ENCODE measurements at regions not wholly inside any gene's neighbourhood (a gene's known extent, or its start where the extent isn't known, plus 50 kb on each side); places are given as distances from the start of the nearest gene placed in this dataset.

DNA sequence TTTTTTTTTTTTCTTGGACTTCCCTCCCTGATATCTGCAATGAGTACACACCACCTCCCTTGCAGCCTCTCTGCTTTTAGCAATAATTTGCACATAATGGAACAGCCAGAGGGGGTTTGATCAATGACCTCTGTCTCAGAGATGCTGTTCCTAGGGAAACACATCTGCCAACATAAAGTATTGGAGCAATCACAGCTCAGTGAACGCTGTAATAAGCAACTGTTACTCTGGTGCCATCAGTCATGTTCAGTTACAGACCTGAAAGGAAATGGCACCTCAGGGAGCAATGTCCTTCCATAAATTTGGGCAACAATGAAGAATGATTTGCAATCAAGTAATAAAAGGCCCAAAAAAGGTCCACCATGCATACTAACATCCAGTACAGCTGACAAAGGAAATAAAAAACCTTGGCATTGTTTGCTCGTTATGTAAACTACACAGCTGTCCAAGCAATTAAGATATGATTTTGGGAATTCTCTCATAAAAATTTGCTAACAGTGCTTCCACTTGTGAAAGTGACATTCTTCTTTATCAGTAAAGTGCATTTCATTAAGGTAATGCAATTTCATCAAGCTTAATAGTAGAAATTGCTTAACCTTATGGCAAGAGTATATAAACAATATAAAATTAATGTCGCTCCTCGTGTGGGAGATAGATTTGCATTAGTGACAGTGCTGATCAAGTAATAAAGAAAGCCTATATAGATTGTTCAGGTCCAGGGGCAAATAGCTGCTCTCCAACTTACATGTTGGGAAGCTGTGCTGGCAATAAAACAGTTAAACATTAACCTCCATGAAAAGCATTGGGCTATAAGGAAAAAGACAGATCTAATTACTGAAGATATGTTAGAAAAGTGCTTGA lies 167.8 kb downstream of the RASEF start:
- H3K4me2 ChIP-seq (ENCODE audit: insufficient read depth, low read length): no peak overlapping the region
- H4K20me1 ChIP-seq (ENCODE audit: insufficient read depth, low read length): no peaks in the 10 kb centered on the region
- ATAC-seq (ENCODE audit: insufficient read depth, low read depth) (no peak), DNase-seq (no peak)
- no peaks in the 10 kb centered on the region for H3K9me3 ChIP-seq (ENCODE audit: insufficient read depth, low read length, severe bottlenecking)
- H3K27ac ChIP-seq (ENCODE audit: low read length): no peak overlapping the region
- no peak for TF ChIP-seq EZH2 (IDR thresholded peaks at IDR 0.05; ENCODE audit: borderline replicate concordance, low read depth, low read length, severe bottlenecking)
- no peak for TF ChIP-seq CTCF (IDR thresholded peaks at IDR 0.05; ENCODE audit: borderline replicate concordance, extremely low read depth, low read length, poor library complexity, severe bottlenecking)
- no peaks in the 10 kb centered on the region for H3K36me3 ChIP-seq (ENCODE audit: insufficient read depth, low read length)
- H3K4me1 ChIP-seq (ENCODE audit: insufficient read depth, low read length): peaks cover 13% of the 10 kb centered on the region
- H3K27me3 ChIP-seq (ENCODE audit: insufficient read depth, low read length, poor library complexity): no peaks in the 10 kb centered on the region
- no peak overlapping the region for H3K9ac ChIP-seq (ENCODE audit: low read depth, low read length)
- no peaks in the 10 kb centered on the region for H3K79me2 ChIP-seq (ENCODE audit: insufficient read depth, low read length)
- H3K4me3 ChIP-seq (ENCODE audit: low read depth in 1 of 2, low read length in 2 of 2): no peak overlapping the region
- H2AFZ ChIP-seq (ENCODE audit: low read depth, low read length): no peak overlapping the region

- Histone ChIP-seq H3K36me3 (ENCODE audit: insufficient read depth, low read length) (no peaks in the 10 kb centered on the region), H3K27ac (ENCODE audit: low read length) (no peak overlapping the region)
- TF ChIP-seq EZH2 (IDR thresholded peaks at IDR 0.05; ENCODE audit: borderline replicate concordance, low read depth, low read length, severe bottlenecking) (no peak), CTCF (IDR thresholded peaks at IDR 0.05; ENCODE audit: borderline replicate concordance, extremely low read depth, low read length, poor library complexity, severe bottlenecking) (no peak)
Observed at GRCh38 chr9:82895822-82896110, 167.2 kb downstream of the RASEF start.

GRCh38 chr9:82903503-82903902 lies 159.4 kb downstream of the RASEF start:
- DNase-seq (no peak), ATAC-seq (ENCODE audit: insufficient read depth, low read depth) (no peak)
- no peaks in the 10 kb centered on the region for H3K4me1 ChIP-seq (ENCODE audit: insufficient read depth, low read length)
- H3K9me3 ChIP-seq (ENCODE audit: insufficient read depth, low read length, severe bottlenecking): no peaks in the 10 kb centered on the region
- H3K36me3 ChIP-seq (ENCODE audit: insufficient read depth, low read length): no peaks in the 10 kb centered on the region
- H3K27me3 ChIP-seq (ENCODE audit: insufficient read depth, low read length, poor library complexity): no peaks in the 10 kb centered on the region
- H3K9ac ChIP-seq (ENCODE audit: low read depth, low read length): no peak overlapping the region
- no peak overlapping the region for H3K4me2 ChIP-seq (ENCODE audit: insufficient read depth, low read length)
- H2AFZ ChIP-seq (ENCODE audit: low read depth, low read length): no peak overlapping the region
- no peak for TF ChIP-seq EZH2 (IDR thresholded peaks at IDR 0.05; ENCODE audit: borderline replicate concordance, low read depth, low read length, severe bottlenecking)
- no peak for TF ChIP-seq CTCF (IDR thresholded peaks at IDR 0.05; ENCODE audit: borderline replicate concordance, extremely low read depth, low read length, poor library complexity, severe bottlenecking)
- H4K20me1 ChIP-seq (ENCODE audit: insufficient read depth, low read length): no peaks in the 10 kb centered on the region
- H3K4me3 ChIP-seq (ENCODE audit: low read depth in 1 of 2, low read length in 2 of 2): no peak overlapping the region
- H3K27ac ChIP-seq (ENCODE audit: low read length): no peak overlapping the region
- no peaks in the 10 kb centered on the region for H3K79me2 ChIP-seq (ENCODE audit: insufficient read depth, low read length)

More at GRCh38 chr9:82895822-82896110, 167.2 kb downstream of the RASEF start:
- no peaks in the 10 kb centered on the region for H3K9me3 ChIP-seq (ENCODE audit: insufficient read depth, low read length, severe bottlenecking)
- no peaks in the 10 kb centered on the region for H3K27me3 ChIP-seq (ENCODE audit: insufficient read depth, low read length, poor library complexity)
- no peak for ATAC-seq (ENCODE audit: insufficient read depth, low read depth)
- H4K20me1 ChIP-seq (ENCODE audit: insufficient read depth, low read length): no peaks in the 10 kb centered on the region
- H3K4me1 ChIP-seq (ENCODE audit: insufficient read depth, low read length): peaks cover 7% of the 10 kb centered on the region
- no peak overlapping the region for H2AFZ ChIP-seq (ENCODE audit: low read depth, low read length)
- H3K4me2 ChIP-seq (ENCODE audit: insufficient read depth, low read length): no peak overlapping the region
- H3K9ac ChIP-seq (ENCODE audit: low read depth, low read length): no peak overlapping the region
- H3K4me3 ChIP-seq (ENCODE audit: low read depth in 1 of 2, low read length in 2 of 2): no peak overlapping the region
- no peak for DNase-seq
- H3K79me2 ChIP-seq (ENCODE audit: insufficient read depth, low read length): no peaks in the 10 kb centered on the region
